Neural progenitor cell (in vitro differentiated cells): ENCODE measurements at regions not wholly inside any gene's neighbourhood (a gene's known extent, or its start where the extent isn't known, plus 50 kb on each side); places are given as distances from the start of the nearest gene placed in this dataset.

ENCODE experiments used
- DNase-seq: peaks from one replicate; pipeline ENCODE4 v3.0.0-alpha.2; 2016; ENCODE audit warnings: low spot score
- H2AFZ ChIP-seq: fragments of 200-600 bp; sonication (generic); replicated peaks from 2 replicates; pipeline ENCODE4 v1.6.1; 2016; ENCODE audit warnings: antibody characterized with exemption
- H3F3A ChIP-seq: fragments of 200-600 bp; sonication (generic); 2 replicates; pipeline ENCODE4 v1.6.1; 2016; ENCODE audit warnings: antibody characterized with exemption, low read depth
- H3K27ac ChIP-seq: fragments of 200-600 bp; sonication (generic); 2 replicates; pipeline ENCODE4 v1.5.1; 2016; ENCODE audit warnings: mild to moderate bottlenecking
- H3K27me3 ChIP-seq: fragments of 200-600 bp; sonication (generic); 2 replicates; pipeline ENCODE4 v1.6.1; 2016; ENCODE audit warnings: mild to moderate bottlenecking, moderate library complexity
- H3K36me3 ChIP-seq: fragments of 200-600 bp; sonication (generic); 2 replicates; pipeline ENCODE4 v1.5.1; 2016
- H3K4me1 ChIP-seq: fragments of 200-600 bp; sonication (generic); 2 replicates; pipeline ENCODE4 v1.6.1; 2016; ENCODE audit warnings: mixed run types
- H3K4me2 ChIP-seq: fragments of 200-600 bp; sonication (generic); 2 replicates; pipeline ENCODE4 v1.6.1; 2016
- H3K4me3 ChIP-seq: fragments of 200-600 bp; sonication (generic); 2 replicates; pipeline ENCODE4 v1.5.1; 2016
- H3K79me2 ChIP-seq: fragments of 200-600 bp; sonication (generic); 2 replicates; pipeline ENCODE4 v1.6.1; 2016; ENCODE audit warnings: low read depth
- H3K9ac ChIP-seq: fragments of 200-600 bp; sonication (generic); 2 replicates; pipeline ENCODE4 v1.6.1; 2016
- H3K9me3 ChIP-seq: fragments of 200-600 bp; sonication (generic); 2 replicates; pipeline ENCODE4 v1.5.1; 2016; ENCODE audit warnings: low read depth
- H4K20me1 ChIP-seq: fragments of 200-600 bp; sonication (generic); 2 replicates; pipeline ENCODE4 v1.6.1; 2016; ENCODE audit warnings: low read depth
- H3K27ac Mint-ChIP-seq: 3 replicates; pipeline ENCODE4 v1.8.0; 2021; ENCODE audit warnings: mixed read lengths
- H3K27me3 Mint-ChIP-seq: 2 replicates; pipeline ENCODE4 v1.8.0; 2022; ENCODE audit warnings: low read depth, mild to moderate bottlenecking, inconsistent platforms, moderate library complexity, mixed read lengths; ENCODE audit not compliant: insufficient read depth
- H3K36me3 Mint-ChIP-seq: 3 replicates; pipeline ENCODE4 v1.8.0; 2021; ENCODE audit warnings: mixed read lengths
- H3K4me1 Mint-ChIP-seq: 3 replicates; pipeline ENCODE4 v1.8.0; 2021; ENCODE audit warnings: mixed read lengths
- H3K4me3 Mint-ChIP-seq: 3 replicates; pipeline ENCODE4 v1.8.0; 2021; ENCODE audit warnings: mild to moderate bottlenecking, moderate library complexity, mixed read lengths
- H3K9me3 Mint-ChIP-seq: 3 replicates; pipeline ENCODE4 v1.8.0; 2020; ENCODE audit warnings: mixed read lengths
- EZH2 ChIP-seq: fragments of 200-600 bp; sonication (generic); IDR thresholded peaks from 2 replicates; pipeline ENCODE4 v1.6.1; 2017; ENCODE audit warnings: antibody characterized with exemption, mild to moderate bottlenecking, moderate library complexity
- EZH2phosphoT487 ChIP-seq: fragments of 200-600 bp; sonication (generic); IDR thresholded peaks from 2 replicates; pipeline ENCODE4 v1.6.1; 2017; ENCODE audit warnings: antibody characterized with exemption
- TF ChIP-seq, protein P1 (sequence below): fragments of 200-600 bp; sonication (generic); IDR thresholded peaks from 2 replicates; pipeline ENCODE4 v1.5.1; 2017; ENCODE audit warnings: antibody characterized with exemption, mild to moderate bottlenecking

DNA sequence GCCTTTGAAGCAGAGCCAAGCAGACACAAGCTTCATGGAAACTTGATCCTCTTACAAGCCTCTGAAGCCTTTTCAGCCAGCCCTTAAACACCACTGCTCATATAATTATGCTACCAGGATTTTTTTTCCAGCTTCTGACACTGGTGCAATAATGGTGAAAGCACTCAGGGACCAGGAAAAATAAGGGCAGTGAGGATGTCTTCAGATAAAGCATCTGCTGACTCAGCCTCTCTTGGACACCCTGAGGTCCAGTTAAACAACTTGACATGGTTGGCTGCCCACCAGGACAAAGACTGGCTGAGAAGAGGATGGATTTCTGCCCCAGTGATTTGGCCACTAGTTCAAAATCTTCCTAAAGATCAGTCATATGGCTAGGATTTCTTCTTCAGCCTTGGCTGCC is 124.2 kb upstream of the N4BP1 start:
- H3K79me2 ChIP-seq = no peaks in the 10 kb centered on the region
- no peak overlapping the region for H3K27ac Mint-ChIP-seq
- peaks cover 5% of the 10 kb centered on the region for H4K20me1 ChIP-seq
- peaks cover 19% of the 10 kb centered on the region for H3K4me1 Mint-ChIP-seq
- H3K36me3 ChIP-seq = no peaks in the 10 kb centered on the region
- peak; percentile 30 for DNase-seq
- H3K4me3 ChIP-seq = no peak overlapping the region
- TF ChIP-seq, protein P1, sequence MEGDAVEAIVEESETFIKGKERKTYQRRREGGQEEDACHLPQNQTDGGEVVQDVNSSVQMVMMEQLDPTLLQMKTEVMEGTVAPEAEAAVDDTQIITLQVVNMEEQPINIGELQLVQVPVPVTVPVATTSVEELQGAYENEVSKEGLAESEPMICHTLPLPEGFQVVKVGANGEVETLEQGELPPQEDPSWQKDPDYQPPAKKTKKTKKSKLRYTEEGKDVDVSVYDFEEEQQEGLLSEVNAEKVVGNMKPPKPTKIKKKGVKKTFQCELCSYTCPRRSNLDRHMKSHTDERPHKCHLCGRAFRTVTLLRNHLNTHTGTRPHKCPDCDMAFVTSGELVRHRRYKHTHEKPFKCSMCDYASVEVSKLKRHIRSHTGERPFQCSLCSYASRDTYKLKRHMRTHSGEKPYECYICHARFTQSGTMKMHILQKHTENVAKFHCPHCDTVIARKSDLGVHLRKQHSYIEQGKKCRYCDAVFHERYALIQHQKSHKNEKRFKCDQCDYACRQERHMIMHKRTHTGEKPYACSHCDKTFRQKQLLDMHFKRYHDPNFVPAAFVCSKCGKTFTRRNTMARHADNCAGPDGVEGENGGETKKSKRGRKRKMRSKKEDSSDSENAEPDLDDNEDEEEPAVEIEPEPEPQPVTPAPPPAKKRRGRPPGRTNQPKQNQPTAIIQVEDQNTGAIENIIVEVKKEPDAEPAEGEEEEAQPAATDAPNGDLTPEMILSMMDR = no peak
- TF ChIP-seq EZH2 (no peak), EZH2phosphoT487 (no peak)
- peaks cover 8% of the 10 kb centered on the region for H3K27me3 Mint-ChIP-seq
- no peak overlapping the region for H3K4me3 Mint-ChIP-seq
- H3F3A ChIP-seq = no peaks in the 10 kb centered on the region
- no peak overlapping the region for H3K27ac ChIP-seq
- no peaks in the 10 kb centered on the region for H3K36me3 Mint-ChIP-seq
- peak overlapping the region; percentile 42 for H3K4me2 ChIP-seq
- H3K9me3 Mint-ChIP-seq = no peaks in the 10 kb centered on the region
- peaks cover 12% of the 10 kb centered on the region for H3K4me1 ChIP-seq
- H2AFZ ChIP-seq = no peak overlapping the region
- H3K27me3 ChIP-seq = no peaks in the 10 kb centered on the region
- H3K9me3 ChIP-seq = no peaks in the 10 kb centered on the region
- no peak overlapping the region for H3K9ac ChIP-seq

DNA sequence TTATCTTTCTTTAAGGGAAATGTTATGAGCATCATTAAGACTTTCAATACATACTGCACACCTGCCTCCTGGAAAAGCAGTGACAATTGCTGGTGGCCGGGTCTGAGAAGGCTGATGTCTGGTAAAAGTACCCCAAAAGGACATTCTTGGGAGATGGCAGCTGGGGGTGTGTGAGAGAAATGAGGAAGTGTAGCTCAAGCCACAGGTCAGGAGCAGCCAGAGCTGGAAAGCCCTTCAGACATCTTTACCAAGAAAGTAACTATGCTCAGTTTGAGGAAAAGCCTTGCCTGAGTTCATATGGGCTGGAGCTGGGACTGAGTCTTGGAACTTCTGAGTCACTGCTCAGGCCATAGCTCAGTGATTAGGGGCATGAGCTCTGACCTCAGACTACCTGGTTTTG is 94.7 kb upstream of the N4BP1 start:
- Mint-ChIP-seq H3K27me3 (peaks cover 5% of the 10 kb centered on the region), H3K4me3 (no peak overlapping the region), H3K36me3 (no peaks in the 10 kb centered on the region), H3K27ac (no peak overlapping the region), H3K9me3 (peaks cover 2% of the 10 kb centered on the region), H3K4me1 (no peaks in the 10 kb centered on the region)
- no peak overlapping the region for H3K4me3 ChIP-seq
- no peak overlapping the region for H3K4me2 ChIP-seq
- H3K79me2 ChIP-seq = no peaks in the 10 kb centered on the region
- H4K20me1 ChIP-seq = no peaks in the 10 kb centered on the region
- H3K27ac ChIP-seq = no peak overlapping the region
- H3K9ac ChIP-seq = no peak overlapping the region
- peaks cover 7% of the 10 kb centered on the region for H3K27me3 ChIP-seq
- no peaks in the 10 kb centered on the region for H3K36me3 ChIP-seq
- TF ChIP-seq EZH2 (no peak), EZH2phosphoT487 (no peak)
- TF ChIP-seq, protein P1 = no peak
- no peak overlapping the region for H2AFZ ChIP-seq
- no peaks in the 10 kb centered on the region for H3F3A ChIP-seq
- DNase-seq = no peak
- no peaks in the 10 kb centered on the region for H3K9me3 ChIP-seq
- H3K4me1 ChIP-seq = no peaks in the 10 kb centered on the region

DNA sequence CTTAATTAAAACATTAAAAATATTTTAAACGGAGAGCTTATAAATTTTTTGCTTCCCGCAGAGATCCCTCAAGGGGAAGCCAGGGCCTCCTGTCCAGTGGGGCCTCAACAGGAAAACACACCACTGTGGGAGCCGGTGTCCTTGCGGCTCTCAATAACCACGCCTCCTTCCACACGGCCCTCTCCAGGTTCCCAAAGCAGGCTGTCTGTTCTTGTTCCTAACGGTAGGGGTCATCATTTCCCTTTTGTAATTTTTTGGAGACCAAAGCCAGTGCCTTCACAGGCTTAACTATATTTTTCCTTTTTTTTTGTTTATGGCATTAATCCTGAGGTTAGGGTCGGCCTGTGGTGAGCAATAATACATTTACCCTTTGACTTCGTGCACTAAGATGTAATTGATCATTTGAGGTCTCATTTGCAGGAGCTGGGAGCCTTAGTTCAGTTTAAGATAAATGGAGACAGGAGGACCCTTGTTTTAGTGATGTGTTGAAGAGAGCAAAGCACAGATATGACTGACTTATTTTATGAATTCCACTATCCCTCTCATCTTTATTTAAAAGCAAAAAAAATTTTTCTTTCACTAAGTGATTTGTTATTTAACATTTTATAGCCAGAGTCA is 77.5 kb upstream of the N4BP1 start:
- Mint-ChIP-seq H3K27ac (no peak overlapping the region), H3K36me3 (no peaks in the 10 kb centered on the region), H3K27me3 (peaks cover 19% of the 10 kb centered on the region), H3K9me3 (no peaks in the 10 kb centered on the region), H3K4me3 (no peak overlapping the region), H3K4me1 (peaks cover 10% of the 10 kb centered on the region)
- DNase-seq = peak; percentile 83
- peaks cover 12% of the 10 kb centered on the region for H3K27me3 ChIP-seq
- no peak overlapping the region for H3K4me3 ChIP-seq
- H3K36me3 ChIP-seq = no peaks in the 10 kb centered on the region
- TF ChIP-seq EZH2phosphoT487 (no peak), EZH2 (no peak)
- TF ChIP-seq, protein P1 = peak; percentile 84
- H3K27ac ChIP-seq = no peak overlapping the region
- H2AFZ ChIP-seq = no peak overlapping the region
- peaks cover 13% of the 10 kb centered on the region for H4K20me1 ChIP-seq
- no peak overlapping the region for H3K4me2 ChIP-seq
- H3K79me2 ChIP-seq = no peaks in the 10 kb centered on the region
- H3K9me3 ChIP-seq = no peaks in the 10 kb centered on the region
- H3F3A ChIP-seq = peaks cover 16% of the 10 kb centered on the region
- no peak overlapping the region for H3K9ac ChIP-seq
- H3K4me1 ChIP-seq = peaks cover 16% of the 10 kb centered on the region
